ENCODE measurements at regions not wholly inside any gene's neighbourhood (a gene's known extent, or its start where the extent isn't known, plus 50 kb on each side); places are given as distances from the start of the nearest gene placed in this dataset.

DNA sequence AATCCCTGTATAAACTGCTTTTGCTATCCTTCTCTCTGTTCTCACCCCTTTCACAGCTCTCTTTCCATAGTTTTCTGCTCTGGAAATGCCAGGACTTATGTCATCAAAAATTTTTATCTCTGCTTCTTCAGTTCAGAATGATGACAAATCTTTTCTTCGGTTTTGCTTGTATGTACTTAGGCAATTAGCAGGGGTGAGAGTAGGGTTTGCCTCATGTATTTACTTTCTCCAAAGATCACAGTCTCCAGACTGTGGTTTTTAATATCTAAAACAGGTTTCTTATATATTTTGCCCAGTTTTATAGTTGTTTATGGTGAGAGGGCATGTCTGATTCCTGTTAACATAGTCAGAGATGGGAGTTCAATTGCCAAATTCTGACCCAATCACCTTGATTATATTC, 235.4 kb upstream of the LYPLAL1 start:
- DNase-seq (ENCODE audit: low read depth), result no peak

DNA sequence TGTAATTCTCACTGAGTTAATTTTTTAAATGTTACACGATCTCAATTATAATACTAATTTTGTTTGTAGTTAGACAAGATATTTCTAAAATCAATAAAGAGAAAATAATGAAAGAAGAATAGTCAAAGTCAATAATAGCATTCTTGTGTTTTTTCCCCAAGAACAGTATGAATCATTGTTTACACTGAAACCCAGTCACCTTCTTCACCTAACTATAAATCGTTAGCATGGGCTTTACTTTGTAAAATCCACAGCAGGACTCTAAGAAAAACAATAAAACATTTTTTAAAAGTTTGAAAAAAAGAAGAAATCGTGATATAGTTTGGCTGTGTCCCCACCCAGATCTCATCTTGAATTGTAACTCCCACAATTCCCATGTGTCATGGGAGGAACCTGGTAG, 234.6 kb upstream of the LYPLAL1 start:
- DNase-seq (ENCODE audit: low read depth), result no peak

- DNase-seq (ENCODE audit: low read depth), result no peak
Measured at GRCh38 chr1:218942431-218942830, 231.2 kb upstream of the LYPLAL1 start.

GRCh38 chr1:218943371-218943770, 230.3 kb upstream of the LYPLAL1 start:
- DNase-seq (ENCODE audit: low read depth), result no peak

GRCh38 chr1:218945050-218945449, 228.6 kb upstream of the LYPLAL1 start:
- no peak for DNase-seq (ENCODE audit: low read depth)

DNA sequence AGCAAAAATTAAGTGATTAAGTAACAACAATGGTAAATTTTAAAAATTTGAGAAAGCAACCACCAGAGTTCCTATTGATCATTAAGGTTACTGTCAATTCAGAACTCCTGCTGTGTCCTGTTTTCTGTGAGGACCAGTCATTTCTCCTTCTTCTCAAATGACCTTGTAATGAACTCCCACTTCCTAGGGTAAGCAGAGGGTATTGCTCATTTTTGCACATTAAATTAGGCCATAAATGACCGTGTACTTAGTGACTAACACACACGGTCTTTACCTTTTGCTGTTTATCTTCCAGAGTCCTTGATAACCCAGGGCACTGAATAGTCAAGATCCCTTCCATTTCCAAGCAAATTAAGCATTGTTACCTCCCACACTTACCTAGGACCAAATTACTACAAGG, 227.5 kb upstream of the LYPLAL1 start:
- DNase-seq (ENCODE audit: low read depth), result no peak

GRCh38 chr1:218948446-218948845, 225.2 kb upstream of the LYPLAL1 start:
- no peak for DNase-seq (ENCODE audit: low read depth)

DNA sequence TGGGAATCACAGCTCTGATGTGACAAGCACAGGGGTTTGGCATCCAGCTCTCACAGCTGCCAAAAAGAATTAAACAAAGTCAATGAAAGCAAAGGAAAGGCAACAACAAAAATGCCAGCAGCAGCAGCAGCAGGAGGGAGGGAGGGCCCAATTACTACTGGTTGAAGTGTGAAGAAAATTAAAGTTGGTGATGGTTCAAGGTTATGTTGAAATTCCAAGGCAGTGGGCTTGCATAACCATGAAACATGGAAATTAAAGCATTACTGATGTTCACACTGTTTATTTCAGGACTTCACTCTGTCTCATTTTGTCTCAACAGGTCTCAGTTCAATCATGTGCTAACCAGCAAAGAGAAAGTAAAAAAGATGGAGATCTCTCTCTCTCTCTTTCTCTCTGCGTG, 220.3 kb upstream of the LYPLAL1 start:
- no peak for DNase-seq (ENCODE audit: low read depth)

DNA sequence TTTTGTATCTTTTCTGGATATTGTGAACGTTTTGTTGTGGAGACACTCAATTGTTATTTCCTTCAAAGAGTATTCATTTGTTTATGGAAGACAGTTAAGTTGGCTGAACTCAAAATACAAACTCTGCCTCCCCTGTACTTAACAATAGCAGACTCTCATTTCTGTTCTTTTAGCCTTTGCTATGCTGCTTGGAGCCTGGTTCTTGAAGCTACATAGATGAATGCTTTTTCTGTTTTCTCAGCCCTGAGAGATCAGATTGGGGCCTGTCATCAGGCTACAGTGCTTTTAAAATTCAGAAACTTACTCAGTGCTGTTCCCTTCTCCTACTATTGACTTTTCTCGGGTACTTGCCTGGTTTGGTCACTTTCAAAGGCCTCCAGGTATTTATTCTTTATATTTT, 215.7 kb upstream of the LYPLAL1 start:
- DNase-seq (ENCODE audit: low read depth), result no peak

DNA sequence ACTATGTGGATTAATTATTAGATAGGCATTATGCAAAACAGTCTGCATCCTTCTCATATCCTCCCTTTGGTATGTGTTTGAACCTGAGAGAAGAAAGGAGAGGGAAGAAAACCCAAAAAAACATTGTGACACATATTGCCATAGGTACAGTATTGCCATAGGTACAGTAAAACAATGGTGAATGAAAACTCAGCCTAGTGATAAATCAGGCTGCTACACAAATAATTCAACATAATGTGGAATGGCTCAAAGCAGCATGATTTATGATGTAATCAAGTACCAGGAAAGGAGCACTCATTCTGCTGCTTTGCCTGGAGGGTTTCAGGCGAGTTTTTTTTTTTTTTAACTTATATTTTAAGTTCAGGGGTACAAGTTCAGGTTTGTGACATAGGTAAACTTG, 213.9 kb upstream of the LYPLAL1 start:
- DNase-seq (ENCODE audit: low read depth), result no peak

DNA sequence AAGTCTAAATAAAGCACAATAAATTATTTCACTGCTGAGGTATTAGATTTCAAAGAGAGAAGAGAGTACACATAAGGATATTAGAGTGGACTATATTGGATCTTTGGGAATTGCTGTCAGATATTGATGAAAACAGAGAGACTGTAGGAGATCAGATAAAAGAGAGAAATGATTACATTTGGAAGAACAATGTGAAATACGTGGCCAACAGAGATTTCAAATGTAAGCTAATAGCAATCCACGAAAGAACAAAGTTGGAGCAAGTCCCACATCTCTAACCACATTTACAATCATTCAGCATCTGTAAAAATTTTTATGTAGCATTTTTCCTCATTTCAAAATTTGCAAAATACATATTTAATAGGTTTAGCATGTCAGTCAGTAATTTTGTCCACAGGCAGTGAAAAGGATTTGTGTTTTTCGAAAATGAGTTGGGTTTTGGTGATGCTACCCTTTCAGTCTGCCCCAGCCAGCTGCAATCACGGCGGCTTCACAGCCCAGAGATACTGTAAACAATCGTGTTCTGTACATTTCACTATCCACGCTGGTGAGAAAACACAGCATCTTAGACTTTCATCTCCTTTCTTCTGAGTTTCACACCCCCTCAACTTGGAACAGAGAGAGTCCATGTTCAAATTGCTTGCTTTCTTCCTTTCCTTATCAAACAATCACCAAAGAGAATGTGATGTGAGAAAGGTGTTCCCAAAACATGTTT, 209.1 kb upstream of the LYPLAL1 start:
- DNase-seq (ENCODE audit: low read depth), result no peak

GRCh38 chr1:218965821-218966220, 207.9 kb upstream of the LYPLAL1 start:
- no peak for DNase-seq (ENCODE audit: low read depth)

DNA sequence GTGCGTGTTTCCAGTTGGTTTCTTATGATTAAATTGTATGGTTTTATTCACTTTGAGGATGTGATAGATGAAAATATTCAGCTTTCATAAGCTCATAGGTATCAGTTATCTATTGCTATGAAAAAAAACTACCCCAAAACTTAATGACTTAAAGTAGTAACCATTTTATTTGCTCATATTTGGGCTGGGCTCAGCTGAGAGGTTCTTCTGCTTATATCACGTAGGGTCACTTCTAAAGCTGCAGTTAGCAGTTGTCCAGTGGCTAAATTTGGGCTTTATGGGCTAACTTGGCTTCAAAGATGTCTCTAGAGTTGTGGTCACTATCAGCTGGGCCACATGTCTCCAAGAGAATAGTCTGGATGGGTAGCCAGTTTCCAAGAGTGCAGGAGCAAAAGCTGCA, 206.4 kb upstream of the LYPLAL1 start:
- no peak for DNase-seq (ENCODE audit: low read depth)

DNA sequence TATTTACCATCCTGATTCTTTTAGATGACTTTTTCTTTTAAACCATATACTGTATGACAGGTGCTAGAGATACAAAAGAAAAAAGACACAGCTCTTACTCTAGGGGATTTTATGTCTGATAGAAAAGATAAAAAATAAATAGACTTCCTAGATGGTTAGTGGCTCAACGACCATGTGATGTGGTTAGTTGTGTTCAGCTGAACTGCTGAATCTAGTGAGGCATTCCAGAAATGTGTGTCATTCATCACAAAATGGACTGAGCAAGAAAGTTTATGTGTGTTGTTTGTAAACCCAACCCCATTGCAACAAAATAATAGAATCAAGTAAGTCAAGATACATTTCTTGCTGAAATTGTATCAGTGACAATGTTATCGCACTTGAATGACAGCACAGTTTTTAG, 205.8 kb upstream of the LYPLAL1 start:
- DNase-seq (ENCODE audit: low read depth), result no peak

DNA sequence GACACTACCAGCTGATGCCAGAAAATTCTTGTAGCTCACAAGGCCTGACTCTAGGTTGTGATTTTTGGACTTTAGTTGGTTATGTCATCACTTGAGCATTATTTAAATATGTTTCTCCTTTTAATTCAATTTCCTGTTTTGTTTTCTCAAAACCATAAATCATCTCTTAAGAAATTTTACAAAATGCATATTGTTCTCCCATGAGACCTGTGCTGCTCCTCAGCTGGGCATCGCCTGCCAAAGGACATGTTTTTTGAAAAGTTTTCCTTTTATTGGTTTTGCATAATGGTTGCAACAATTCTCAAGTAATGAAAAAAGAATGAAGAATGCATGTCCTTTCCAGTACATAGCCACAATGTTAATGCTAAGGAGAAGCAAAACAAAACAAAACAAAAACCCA, 204.7 kb upstream of the LYPLAL1 start:
- DNase-seq (ENCODE audit: low read depth), result no peak

DNA sequence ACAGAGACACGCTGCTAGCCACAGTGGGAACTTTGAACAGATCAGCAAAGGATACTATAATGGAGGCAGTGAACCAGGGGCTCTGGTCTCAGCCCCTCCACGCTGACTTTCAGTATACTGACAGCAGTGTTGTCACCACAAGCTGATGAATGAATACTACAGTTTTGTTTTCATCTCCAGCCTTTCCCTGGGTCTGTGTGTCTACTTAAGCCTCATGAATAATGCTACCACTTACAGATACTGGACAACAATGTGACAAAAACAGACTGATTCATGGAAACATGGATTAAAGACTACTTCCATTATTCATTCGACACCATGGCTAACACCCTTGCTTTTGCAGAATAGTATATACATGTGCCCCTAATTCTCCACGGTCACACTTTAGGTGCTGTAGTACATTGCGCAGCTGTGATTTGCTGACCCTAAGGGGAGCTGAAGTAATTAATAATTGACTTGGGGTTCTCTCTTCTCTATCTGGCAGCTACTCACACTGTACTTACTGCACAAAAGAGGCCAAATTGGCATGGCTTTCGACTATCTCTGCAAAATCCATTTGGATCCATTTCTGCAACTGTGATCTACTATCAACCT, 203.2 kb upstream of the LYPLAL1 start:
- no peak for DNase-seq (ENCODE audit: low read depth)

GRCh38 chr1:218971156-218971555, 202.5 kb upstream of the LYPLAL1 start:
- no peak for DNase-seq (ENCODE audit: low read depth)

DNA sequence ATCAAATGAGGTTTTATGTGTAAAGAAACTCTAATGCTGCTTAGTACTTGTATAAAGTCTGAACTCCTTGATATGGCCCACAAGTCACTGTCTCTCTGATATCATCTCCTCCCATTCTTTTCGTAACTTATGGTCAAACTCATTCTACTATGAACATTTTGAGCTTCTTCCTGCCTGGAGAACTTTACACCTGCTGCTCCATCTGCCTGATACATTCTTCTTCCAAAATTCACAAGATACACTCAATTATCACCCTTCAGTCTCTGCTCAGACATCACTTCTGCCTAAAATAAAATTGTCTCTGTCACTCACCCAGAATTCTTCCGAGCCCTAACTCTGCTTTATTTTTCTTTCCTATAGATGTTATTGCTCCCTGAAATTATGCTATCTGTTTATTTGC, 192.8 kb upstream of the LYPLAL1 start:
- DNase-seq (ENCODE audit: low read depth), result no peak

- no peak for DNase-seq (ENCODE audit: low read depth)
Measured at GRCh38 chr1:218982482-218982881, 191.2 kb upstream of the LYPLAL1 start.

DNA sequence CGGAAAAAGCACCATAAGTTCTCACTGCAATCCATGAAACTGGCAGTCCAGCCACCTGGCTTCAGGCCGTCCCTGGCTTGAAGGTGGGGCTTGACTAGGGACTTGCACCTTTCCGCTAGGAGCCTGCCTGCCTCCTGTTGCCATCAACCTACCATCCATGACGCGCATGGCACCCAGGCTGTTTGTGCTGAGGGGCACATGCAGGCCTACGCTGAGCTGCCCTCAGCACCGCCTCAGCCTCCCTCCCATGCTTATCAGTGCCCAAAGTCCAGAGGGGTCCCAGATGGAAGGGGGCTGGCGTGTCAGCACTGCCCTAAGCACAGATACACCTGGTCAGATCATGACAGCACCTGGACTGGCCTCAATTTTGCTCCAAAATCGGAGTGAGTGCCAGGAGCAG, 190.2 kb upstream of the LYPLAL1 start:
- DNase-seq (ENCODE audit: low read depth), result no peak

GRCh38 chr1:218983848-218984247, 189.8 kb upstream of the LYPLAL1 start:
- DNase-seq (ENCODE audit: low read depth), result no peak

- DNase-seq (ENCODE audit: low read depth), result no peak
Measured at GRCh38 chr1:218985424-218985984, 188.2 kb upstream of the LYPLAL1 start.

GRCh38 chr1:218986816-218987215, 186.9 kb upstream of the LYPLAL1 start:
- no peak for DNase-seq (ENCODE audit: low read depth)

DNA sequence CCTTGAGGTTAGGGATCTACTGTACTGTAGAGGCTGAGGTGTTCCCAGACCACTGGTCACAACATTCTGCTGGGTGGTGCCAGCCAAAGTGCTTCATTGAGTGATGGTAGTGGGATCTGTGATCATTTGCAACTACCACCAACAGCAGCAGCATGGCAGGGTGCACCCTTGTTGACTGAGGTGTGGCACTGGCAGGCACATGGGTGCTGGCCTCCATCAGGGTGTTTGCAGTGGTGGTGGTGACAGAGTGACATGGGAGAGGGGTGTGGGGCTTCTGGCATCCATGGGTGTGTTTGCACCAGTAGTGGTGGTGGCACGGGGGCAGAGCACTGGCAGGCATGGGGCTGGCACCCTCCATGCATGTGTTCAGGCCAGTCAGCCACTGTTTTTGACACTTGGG, 183.7 kb upstream of the LYPLAL1 start:
- no peak for DNase-seq (ENCODE audit: low read depth)

All from activated T-helper 9 cell treated with anti-CD3 and anti-CD28 coated beads, Interleukin-2, amount 50 U/mL, for 16 hours (primary cell).